GM23248 (cell line): ENCODE measurements at regions not wholly inside any gene's neighbourhood (a gene's known extent, or its start where the extent isn't known, plus 50 kb on each side); places are given as distances from the start of the nearest gene placed in this dataset.

ENCODE experiments used
- EZH2 ChIP-seq: fragments of 200-600 bp; sonication (generic); IDR thresholded peaks from 2 replicates; pipeline ENCODE4 v1.6.1; 2018; ENCODE audit warnings: antibody characterized with exemption, mild to moderate bottlenecking; ENCODE audit not compliant: insufficient read depth, poor library complexity, severe bottlenecking
- EZH2phosphoT487 ChIP-seq: fragments of 200-600 bp; sonication (generic); IDR thresholded peaks from 2 replicates; pipeline ENCODE4 v1.6.1; 2018; ENCODE audit warnings: antibody characterized with exemption, moderate library complexity, mild to moderate bottlenecking, low read depth; ENCODE audit not compliant: insufficient read depth

DNA sequence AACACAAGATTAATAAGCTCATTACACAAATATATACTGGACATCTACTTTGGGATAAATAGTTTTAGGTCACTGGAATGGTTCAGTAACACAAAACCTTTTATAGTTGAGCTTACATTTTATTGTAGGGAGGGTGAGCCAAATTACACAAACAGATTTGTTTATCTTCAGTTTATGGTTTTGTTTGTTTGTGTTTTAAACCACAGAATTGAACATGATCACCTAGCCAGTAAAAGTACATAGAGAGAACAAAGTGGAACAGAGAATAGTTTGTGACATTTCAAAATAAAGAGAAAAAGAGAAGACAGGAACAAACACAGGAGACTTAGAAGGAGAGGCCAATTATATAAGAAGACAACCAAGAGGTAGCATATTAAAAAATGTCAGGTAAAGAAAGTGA is 1930.2 kb upstream of the PCDH20 start:
- TF ChIP-seq EZH2phosphoT487 (no peak), EZH2 (no peak)
